ENCODE measurements at regions not wholly inside any gene's neighbourhood (a gene's known extent, or its start where the extent isn't known, plus 50 kb on each side); places are given as distances from the start of the nearest gene placed in this dataset.
"Not testable (repeated sequence)": the region's sequence is repeated elsewhere in the genome, so short reads cannot be mapped to it uniquely, and the experiment has no call there.

- no peak overlapping the region for H3K27ac Mint-ChIP-seq
- H3K9me3 Mint-ChIP-seq = no peaks in the 10 kb centered on the region
- no peak overlapping the region for H3K4me3 Mint-ChIP-seq
- DNase-seq (ENCODE audit: low spot score in 2 of 2) (no peak), ATAC-seq (no peak)
- peaks cover 13% of the 10 kb centered on the region for H3K4me1 Mint-ChIP-seq
- no peaks in the 10 kb centered on the region for H3K36me3 Mint-ChIP-seq
These were observed 49.9 kb upstream of the CAPRIN1 start for GRCh38 chr11:34001557-34002064.

- no peaks in the 10 kb centered on the region for H3K9me3 Mint-ChIP-seq
- DNase-seq (ENCODE audit: low spot score in 2 of 2) (no peak), ATAC-seq (no peak)
- peaks cover 13% of the 10 kb centered on the region for H3K4me1 Mint-ChIP-seq
- H3K4me3 Mint-ChIP-seq = no peak overlapping the region
- no peak overlapping the region for H3K27ac Mint-ChIP-seq
- H3K36me3 Mint-ChIP-seq = no peaks in the 10 kb centered on the region
These were observed 52.1 kb upstream of the CAPRIN1 start for GRCh38 chr11:33999393-33999792.

DNA sequence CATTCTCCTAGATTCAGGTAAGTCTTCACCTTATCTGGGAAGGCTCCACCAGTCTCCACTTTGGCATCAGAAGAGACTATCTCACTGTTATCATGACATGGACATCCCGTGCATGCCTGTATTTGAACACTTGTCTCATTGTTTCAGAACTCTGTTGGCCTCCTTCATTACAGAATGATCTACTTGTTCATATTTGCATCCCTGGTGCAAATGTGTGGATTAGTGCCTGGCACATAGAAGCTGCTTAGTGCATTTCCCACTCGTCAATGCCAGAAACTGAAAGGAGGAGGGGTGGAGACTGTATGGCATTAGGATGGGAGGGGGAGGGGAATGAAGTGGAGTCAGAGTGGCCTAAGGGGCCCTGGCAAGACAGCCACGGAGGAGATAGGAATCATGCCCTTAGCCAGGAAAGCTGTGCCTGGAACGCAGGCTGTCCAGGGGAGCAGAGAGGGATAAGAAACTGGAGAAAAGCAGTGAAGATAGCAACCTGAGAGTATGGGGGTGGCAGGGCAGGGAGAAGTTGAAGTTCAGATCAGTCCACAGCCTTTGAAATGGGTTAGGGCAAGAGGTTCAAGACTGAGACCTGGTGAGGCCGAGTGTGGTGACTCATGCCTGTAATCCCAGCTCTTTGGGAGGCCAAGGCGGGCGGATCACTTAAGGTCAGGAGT, 53.8 kb upstream of the CAPRIN1 start:
- ATAC-seq (no peak), DNase-seq (ENCODE audit: low spot score in 2 of 2) (no peak)
- no peaks in the 10 kb centered on the region for H3K36me3 Mint-ChIP-seq
- H3K4me3 Mint-ChIP-seq = no peak overlapping the region
- no peak overlapping the region for H3K27ac Mint-ChIP-seq
- H3K4me1 Mint-ChIP-seq = peaks cover 13% of the 10 kb centered on the region
- no peaks in the 10 kb centered on the region for H3K9me3 Mint-ChIP-seq

- Mint-ChIP-seq H3K4me3 (no peak overlapping the region), H3K4me1 (peaks cover 13% of the 10 kb centered on the region), H3K27ac (no peak overlapping the region), H3K9me3 (no peaks in the 10 kb centered on the region), H3K36me3 (no peaks in the 10 kb centered on the region)
- DNase-seq (ENCODE audit: low spot score in 2 of 2) = peak; percentile 60 to 86
- peak; percentile 94 for ATAC-seq
These were observed 54.8 kb upstream of the CAPRIN1 start for GRCh38 chr11:33996498-33997454.

GRCh38 chr11:33994937-33995336, 56.6 kb upstream of the CAPRIN1 start:
- Mint-ChIP-seq H3K4me3 (no peak overlapping the region), H3K27ac (no peak overlapping the region), H3K9me3 (no peaks in the 10 kb centered on the region), H3K36me3 (no peaks in the 10 kb centered on the region), H3K4me1 (peaks cover 11% of the 10 kb centered on the region)
- ATAC-seq = no peak
- no peak for DNase-seq (ENCODE audit: low spot score in 2 of 2)

- not testable (repeated sequence) for DNase-seq (ENCODE audit: low spot score in 2 of 2); H3K36me3 Mint-ChIP-seq; H3K9me3 Mint-ChIP-seq; H3K27ac Mint-ChIP-seq; H3K4me1 Mint-ChIP-seq; ATAC-seq
- peak overlapping the region; percentile 34 for H3K4me3 Mint-ChIP-seq
These were observed 60.4 kb upstream of the CAPRIN1 start for GRCh38 chr11:33991136-33991535.

GRCh38 chr11:33990131-33990530, 61.4 kb upstream of the CAPRIN1 start:
- DNase-seq (ENCODE audit: low spot score in 2 of 2); H3K4me3 Mint-ChIP-seq; H3K27ac Mint-ChIP-seq; ATAC-seq; H3K9me3 Mint-ChIP-seq; H3K36me3 Mint-ChIP-seq; H3K4me1 Mint-ChIP-seq: not testable (repeated sequence)

GRCh38 chr11:33989461-33989860, 62.1 kb upstream of the CAPRIN1 start:
- H3K36me3 Mint-ChIP-seq = no peaks in the 10 kb centered on the region
- DNase-seq (ENCODE audit: low spot score in 2 of 2) (no peak), ATAC-seq (no peak)
- no peaks in the 10 kb centered on the region for H3K9me3 Mint-ChIP-seq
- no peak overlapping the region for H3K4me3 Mint-ChIP-seq
- H3K27ac Mint-ChIP-seq = no peak overlapping the region
- peaks cover 5% of the 10 kb centered on the region for H3K4me1 Mint-ChIP-seq

DNA sequence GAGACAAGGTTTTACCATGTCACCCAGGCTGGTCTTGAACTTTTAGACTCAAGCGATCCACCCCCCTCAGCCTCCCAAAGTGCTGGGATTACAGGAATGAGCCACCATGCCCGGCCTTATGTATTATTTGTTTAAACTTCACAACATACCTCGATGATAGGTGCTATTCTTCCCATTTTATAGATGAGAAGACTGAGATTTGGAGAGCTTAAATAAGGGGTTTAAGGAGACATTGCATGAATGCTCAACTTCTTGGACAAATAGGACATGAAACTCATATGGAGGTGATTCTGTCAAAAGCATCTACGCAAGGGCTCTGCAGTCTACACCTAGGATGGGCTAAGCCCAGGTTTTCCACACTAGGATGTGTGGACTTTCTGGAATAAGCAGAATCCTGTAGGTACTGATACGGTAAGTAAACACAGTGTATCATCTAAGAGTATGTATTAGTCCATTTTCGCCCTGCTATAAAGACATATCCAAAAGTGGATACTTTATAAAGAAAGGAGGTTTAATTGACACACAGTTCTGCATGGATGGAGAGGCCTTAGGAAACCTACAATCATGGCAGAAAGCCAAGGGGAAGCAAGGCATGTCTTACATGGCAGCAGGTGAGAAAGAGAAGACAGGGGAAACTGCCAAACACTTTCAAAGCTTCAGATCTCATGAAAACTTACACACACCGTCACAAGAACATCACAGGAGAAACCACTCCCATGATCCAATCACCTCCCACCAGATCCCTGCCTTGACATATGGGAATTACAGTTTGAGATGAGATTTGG, 62.8 kb upstream of the CAPRIN1 start:
- H3K4me1 Mint-ChIP-seq = peaks cover 5% of the 10 kb centered on the region
- DNase-seq (ENCODE audit: low spot score in 2 of 2) (no peak), ATAC-seq (no peak)
- H3K27ac Mint-ChIP-seq = no peak overlapping the region
- H3K36me3 Mint-ChIP-seq = no peaks in the 10 kb centered on the region
- no peaks in the 10 kb centered on the region for H3K9me3 Mint-ChIP-seq
- H3K4me3 Mint-ChIP-seq = no peak overlapping the region

GRCh38 chr11:33987975-33988580, 63.5 kb upstream of the CAPRIN1 start:
- Mint-ChIP-seq H3K4me1 (peaks cover 5% of the 10 kb centered on the region), H3K27ac (no peak overlapping the region), H3K36me3 (no peaks in the 10 kb centered on the region), H3K4me3 (no peak overlapping the region), H3K9me3 (no peaks in the 10 kb centered on the region)
- peak; percentile 87 for ATAC-seq
- DNase-seq (ENCODE audit: low spot score in 2 of 2) = peak; percentile 67 to 84

- H3K36me3 Mint-ChIP-seq = no peaks in the 10 kb centered on the region
- H3K4me1 Mint-ChIP-seq = peaks cover 5% of the 10 kb centered on the region
- DNase-seq (ENCODE audit: low spot score in 2 of 2) (no peak), ATAC-seq (no peak)
- no peak overlapping the region for H3K27ac Mint-ChIP-seq
- no peaks in the 10 kb centered on the region for H3K9me3 Mint-ChIP-seq
- no peak overlapping the region for H3K4me3 Mint-ChIP-seq
These were observed 64.0 kb upstream of the CAPRIN1 start for GRCh38 chr11:33987545-33987944.

GRCh38 chr11:33986597-33987501, 64.7 kb upstream of the CAPRIN1 start:
- DNase-seq (ENCODE audit: low spot score in 2 of 2); H3K27ac Mint-ChIP-seq; H3K36me3 Mint-ChIP-seq; H3K4me1 Mint-ChIP-seq; ATAC-seq; H3K4me3 Mint-ChIP-seq; H3K9me3 Mint-ChIP-seq: not testable (repeated sequence)

DNA sequence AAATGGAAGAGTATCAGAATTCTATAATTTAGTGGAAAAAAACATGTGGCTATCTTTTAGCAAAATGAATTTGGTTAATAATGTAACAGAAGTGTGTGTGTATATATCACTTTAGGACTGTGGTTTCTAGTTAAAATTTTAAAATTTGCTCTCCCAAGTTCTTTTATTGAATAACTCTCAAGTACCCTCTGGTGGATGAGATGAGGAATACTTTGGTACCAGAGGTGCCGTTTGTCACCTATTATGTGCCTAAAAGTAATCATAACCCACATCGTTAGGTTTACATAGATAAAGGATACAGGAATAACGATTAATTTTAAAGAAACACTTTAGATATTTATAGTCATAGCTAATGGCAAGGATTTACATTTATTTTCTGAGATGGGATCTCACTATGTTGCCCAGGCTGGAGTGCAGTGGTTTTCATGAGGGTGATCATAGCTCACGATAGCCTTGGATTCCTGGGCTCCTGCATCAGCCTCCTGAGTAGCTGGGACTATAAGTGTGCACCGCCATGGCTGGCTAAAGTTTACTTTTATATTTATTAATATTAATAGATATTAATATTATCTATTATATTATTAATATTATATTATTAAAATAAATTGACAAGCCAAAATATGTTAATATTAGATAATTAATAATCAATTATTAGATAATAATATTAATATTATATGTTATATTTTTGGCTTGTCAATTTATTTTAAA, 66.7 kb upstream of the CAPRIN1 start:
- DNase-seq (ENCODE audit: low spot score in 2 of 2) (no peak), ATAC-seq (no peak)
- Mint-ChIP-seq H3K4me1 (no peaks in the 10 kb centered on the region), H3K4me3 (no peak overlapping the region), H3K9me3 (no peaks in the 10 kb centered on the region), H3K27ac (no peak overlapping the region), H3K36me3 (no peaks in the 10 kb centered on the region)

GRCh38 chr11:33982661-33983060, 68.9 kb upstream of the CAPRIN1 start:
- Mint-ChIP-seq H3K9me3 (no peaks in the 10 kb centered on the region), H3K27ac (no peak overlapping the region), H3K4me3 (no peak overlapping the region), H3K4me1 (no peaks in the 10 kb centered on the region), H3K36me3 (no peaks in the 10 kb centered on the region)
- no peak for ATAC-seq
- no peak for DNase-seq (ENCODE audit: low spot score in 2 of 2)

Measured in stimulated activated effector memory CD8-positive, alpha-beta T cell treated with anti-CD3 and anti-CD28 coated beads, Interleukin-12 subunit alpha, Interleukin-12 subunit beta, amount 100 ng/mL, for 72 hours (primary cell).